Urothelium cell line (cell line): ENCODE measurements at regions not wholly inside any gene's neighbourhood (a gene's known extent, or its start where the extent isn't known, plus 50 kb on each side); places are given as distances from the start of the nearest gene placed in this dataset.
"Not testable (repeated sequence)": the region's sequence is repeated elsewhere in the genome, so short reads cannot be mapped to it uniquely, and the experiment has no call there.

Experiments used
- DNase-seq: peaks from one replicate; pipeline ENCODE4 v3.0.0; 2011; ENCODE audit warnings: low spot score, mixed read lengths
- FAIRE-seq: peaks from 2 replicates; lab custom pipeline; 2011; peaks lifted over from hg19 to GRCh38; lab: Jason Lieb, UNC

DNA sequence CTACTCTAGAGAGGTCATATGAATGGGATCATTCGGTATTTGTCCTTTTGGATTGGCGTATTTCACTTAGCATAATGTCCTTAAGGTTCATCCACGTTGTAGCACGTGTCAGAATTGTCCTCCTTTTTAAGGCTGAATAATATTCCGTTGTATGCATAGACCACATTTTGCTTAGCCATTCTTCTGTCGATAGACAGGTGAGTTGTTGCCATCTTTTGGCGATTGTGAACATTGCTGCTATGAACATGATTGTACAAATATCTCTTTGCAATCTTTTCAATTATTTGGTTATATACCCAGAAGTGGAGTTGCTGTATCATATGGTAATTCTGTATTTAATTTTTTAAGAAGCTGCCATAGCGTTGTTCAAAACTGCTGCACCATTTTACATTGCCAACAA, 52.4 kb upstream of the GOLGA8J start:
- DNase-seq (no peak), FAIRE-seq (no peak)

DNA sequence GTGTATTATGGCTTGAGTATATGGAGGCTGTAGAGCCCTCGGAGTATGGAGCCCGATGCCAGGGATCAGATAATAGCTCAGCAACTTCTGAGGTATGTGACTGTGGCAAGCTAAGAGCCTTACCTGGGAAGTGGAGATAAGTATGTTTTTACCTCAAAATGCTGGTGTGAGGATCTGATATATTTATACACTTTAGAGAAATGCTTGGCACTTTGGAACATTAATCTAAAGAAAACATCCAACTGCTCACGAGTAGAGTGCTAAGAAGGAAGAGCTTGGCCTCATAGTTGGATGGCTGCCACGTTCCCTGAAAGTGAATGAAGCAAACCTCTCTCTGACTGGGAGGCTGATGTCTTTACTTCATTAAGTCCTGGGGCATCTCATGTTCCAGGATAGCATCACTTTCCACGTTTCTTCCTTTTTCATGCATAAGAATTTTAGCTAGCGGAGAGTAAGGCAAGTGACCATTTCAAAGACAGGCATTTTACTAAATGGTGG, 58.9 kb upstream of the GOLGA8J start:
- DNase-seq (no peak), FAIRE-seq (no peak)

DNA sequence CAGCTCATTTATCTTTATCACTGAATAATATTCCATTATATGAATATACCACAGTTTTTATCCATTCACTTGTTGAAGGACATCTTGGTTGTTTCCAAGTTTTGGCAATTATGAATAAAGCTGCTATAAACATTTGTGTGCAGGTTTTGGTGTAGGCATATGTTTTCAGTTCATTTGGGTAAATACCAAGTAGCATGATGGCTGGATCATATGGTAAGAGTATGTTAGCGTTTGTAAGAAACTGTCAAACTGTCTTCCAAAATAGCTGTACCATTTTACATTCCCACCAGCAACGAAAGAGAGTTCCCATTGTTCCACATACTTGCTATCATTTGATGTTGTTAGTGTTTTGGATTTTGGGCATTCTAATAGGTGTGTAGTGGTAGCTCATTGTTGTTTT, 72.0 kb upstream of the GOLGA8J start:
- no peak for DNase-seq
- no peak for FAIRE-seq

DNA sequence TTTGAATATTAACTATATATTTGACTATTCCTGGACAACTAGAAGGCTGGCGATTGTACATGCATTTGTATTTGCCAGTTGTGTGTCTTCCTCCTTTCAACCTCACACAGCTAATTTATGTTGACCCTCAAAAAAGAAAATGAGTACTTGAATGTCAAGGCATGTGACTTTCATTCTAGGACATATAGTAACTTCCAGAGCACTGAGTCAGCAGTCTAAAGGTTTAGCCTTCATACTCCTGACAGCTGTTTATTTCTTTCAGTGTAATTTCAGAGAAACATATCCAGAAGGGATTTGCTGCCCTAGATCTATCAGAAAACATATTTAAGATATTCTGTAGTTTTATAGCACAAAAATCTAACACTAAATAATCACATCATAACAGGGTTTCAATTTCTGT, 74.6 kb upstream of the GOLGA8J start:
- DNase-seq (no peak), FAIRE-seq (no peak)

DNA sequence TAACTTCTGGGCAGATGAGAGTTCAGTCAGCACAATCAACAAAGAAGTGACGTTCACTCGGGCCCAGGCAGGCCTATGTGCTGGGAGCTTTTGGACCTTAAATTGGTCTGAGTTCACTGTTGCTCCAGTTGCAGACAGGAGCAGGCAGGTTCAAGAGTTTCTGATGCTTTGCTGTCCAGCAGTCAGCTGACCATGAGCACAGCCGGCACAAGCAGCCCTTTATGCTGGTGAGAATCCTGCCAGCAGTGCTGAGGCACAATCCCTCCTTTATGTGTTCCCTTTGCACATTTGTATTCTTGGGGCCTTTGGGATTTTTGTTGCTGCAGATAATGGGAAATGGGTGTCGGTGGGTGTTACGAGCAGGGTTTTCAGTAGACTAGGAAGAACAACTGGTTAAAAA, 81.2 kb upstream of the GOLGA8J start:
- DNase-seq (no peak), FAIRE-seq (no peak)

DNA sequence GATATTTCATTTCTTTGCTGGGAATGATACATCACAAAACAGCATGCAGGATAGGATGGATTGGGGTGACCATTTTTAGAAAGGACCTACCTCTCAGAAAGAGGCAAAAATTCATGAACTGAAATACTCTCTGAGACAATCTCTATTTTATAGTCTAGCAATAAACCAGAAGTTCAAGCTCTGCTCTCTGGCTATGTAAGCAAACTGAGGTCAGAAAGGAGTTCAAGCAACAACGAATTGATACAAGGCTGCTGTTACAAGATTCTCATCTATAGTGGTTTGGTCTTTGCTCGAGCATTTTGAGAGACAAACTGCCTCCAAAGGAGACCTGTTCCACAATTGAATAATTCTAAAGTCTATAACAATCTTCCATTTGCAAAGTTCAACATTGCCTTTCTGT, 84.7 kb upstream of the GOLGA8J start:
- DNase-seq (no peak), FAIRE-seq (no peak)

DNA sequence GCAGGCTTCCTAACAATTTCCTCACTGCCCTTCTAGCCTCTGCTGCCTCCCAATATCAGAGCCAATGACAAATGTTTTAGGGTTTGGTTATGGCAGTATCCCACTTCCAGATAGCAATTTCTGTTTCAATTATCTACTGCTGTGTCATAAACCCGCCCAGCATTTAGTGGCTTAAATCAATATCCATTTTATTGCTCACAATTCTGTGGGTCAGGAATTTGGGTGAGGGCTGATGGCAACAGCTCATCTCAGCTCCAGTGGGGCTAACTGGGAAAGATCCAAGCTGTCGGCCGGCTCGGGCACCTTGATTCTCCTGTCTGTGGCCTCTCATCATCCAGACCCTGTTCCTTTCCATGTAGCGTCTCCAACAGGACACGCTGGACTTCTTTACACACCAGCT, 85.3 kb upstream of the GOLGA8J start:
- FAIRE-seq: no peak

DNA sequence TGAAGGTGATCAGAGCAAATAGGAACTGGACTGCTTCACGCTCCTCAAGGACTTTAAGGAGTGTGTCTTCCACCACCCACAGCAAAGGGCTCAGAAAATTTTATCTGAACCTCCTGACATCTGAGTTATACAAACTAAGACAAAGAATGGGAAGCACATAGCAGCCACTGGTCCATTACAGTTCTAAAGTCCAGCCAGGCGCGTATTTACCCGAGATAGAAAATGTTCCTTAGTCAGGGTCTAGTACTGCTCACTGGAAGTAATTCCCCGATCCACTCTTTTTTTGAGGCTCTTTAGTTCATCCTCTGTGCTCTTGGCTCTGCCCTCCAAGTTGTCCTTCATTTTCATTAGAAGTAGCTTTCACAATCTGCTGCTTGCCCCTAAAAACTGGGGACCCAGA, 88.5 kb upstream of the GOLGA8J start:
- DNase-seq (no peak), FAIRE-seq (no peak)

More for the DNA sequence above, 85.3 kb upstream of the GOLGA8J start:
- no peak for DNase-seq

DNA sequence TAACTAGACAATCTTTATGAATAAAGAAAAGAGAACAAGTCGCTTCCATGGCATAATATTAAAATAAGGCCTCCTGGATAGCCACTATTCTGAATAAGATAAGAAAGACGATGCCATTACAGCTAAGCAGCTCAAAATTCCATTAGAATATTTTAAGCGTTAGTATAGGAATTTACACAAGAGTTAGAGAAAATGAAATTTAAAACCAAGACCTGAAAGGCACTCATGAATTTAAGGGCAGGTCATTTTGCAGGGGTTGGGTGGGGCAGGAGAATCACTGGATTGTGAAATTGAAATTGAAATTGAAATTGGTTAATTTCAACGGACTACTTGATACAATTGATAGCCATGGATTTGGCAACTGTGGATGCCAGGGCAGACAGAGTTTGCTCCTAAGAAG, 91.8 kb upstream of the GOLGA8J start:
- FAIRE-seq (no peak), DNase-seq (no peak)

DNA sequence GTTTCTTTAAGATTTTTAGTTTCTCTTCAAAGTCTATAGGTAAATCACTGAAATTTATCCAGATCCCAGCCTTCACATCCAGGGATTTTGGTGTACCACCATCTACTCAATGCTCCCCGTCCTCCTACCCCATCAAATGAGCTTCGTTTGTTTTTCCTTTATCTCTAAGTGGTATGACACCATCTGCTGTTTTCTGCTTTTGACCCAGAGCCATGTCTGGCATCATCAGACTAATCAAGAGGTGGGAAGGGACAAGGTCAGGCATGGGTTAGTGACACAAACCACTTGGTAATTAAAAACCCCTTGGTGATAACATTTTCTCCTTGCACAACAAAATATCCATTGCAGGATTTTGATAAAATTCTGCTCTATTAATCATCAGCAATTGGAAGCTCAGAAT, 92.7 kb upstream of the GOLGA8J start:
- FAIRE-seq: no peak
- DNase-seq: no peak

DNA sequence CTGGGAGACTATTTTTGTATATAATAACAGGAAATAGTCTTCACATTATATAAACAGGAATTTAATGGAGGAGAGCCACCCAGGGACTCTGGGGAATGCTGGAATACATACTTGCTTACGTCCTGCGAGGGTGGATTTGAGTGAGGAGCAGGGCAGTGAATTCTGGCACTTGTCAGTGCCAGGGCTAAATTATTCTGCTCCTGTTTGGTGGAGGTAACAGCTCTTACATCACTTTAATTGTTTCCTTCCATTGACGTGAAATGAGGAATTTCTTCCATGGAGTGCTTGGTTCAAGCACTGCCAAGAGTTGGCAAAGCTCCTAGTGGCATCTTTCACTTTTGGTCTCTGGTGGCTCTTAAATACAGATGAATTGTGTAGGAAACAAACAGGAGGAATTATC, 94.1 kb upstream of the GOLGA8J start:
- no peak for DNase-seq
- no peak for FAIRE-seq

DNA sequence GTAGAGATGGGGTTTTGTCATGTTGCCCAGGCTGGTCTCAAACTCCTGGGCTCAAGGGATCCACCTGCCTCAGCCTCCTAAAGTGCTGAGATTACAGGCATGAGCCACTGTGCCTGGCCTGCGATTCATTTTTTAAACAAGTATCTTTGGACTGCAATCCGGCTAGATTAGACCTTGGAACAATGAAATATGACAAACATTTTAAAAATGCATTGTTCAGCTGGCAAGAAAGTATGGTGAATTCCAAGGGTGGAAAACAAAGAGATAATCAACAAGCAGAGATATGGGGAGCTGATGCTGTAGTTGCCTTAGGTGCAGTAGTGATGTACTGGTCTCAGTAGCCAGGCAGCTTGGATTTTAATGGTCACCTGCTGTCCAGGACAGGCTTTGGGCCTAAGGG, 95.8 kb upstream of the GOLGA8J start:
- FAIRE-seq: no peak
- peak; percentile 6 for DNase-seq

DNA sequence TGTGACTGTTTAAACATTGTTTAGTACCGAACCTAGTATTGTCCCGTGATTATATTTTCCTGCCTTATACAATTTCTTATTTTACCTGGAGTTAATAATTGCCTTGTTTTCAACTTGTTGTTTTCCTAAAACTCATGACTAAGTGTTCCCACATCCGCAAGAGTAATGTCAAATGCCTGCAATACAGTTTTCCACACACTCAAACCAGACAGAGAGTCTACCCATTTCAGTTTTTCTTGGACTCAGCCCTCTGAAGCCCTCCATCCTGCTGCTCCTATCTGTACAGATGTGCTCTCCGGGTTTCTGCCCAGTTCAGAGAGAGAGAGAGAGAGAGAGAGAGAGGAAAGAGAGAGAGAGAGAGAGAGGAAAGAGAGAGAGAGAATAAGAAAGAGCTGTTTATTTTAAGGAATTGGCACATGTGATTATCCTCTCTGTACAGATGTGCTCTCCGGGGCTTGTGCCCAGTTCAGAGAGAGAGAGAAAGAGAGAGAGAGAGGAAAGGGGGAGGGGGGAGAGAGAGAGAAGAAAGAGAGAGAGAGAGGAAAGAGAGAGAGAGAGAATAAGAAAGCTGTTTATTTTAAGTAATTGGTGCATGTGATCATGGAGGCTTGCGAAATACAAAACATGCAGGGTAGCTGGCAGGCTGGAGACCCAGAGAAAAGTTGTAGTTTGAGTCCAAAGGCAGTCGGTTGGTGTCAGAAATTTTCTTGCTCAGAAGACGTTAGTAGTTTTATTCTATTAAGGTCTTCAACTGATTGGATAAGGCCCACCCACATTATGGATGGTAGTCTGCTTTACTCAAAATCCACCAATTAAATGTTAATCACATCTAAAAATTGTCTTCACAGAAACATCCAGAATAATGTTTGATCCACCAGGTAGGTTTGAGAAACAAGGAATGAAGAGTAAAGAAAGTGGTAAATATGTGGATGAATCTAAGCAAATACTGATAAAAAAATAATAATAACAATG, 104.1 kb upstream of the GOLGA8J start:
- FAIRE-seq (no peak), DNase-seq (no peak)

DNA sequence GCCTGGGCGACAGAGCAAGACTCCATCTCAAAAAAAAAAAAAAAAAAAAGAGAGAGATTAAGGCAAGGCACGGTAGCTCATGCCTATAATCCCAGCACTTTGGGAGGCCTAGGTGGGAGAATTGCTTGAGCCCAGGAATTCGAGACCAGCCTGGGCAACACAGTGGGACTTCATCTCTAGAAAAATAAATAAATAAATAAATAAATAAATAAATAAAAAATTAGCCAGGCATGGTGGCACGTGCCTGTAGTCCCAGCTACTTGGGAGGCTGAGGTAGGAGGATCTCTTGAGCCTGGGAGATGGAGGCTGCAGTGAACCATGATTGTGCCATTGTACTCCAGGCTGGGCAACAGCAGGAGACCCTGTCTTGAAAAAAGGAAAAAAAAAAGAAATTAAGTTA, 108.7 kb upstream of the GOLGA8J start:
- FAIRE-seq, DNase-seq: not testable (repeated sequence)

DNA sequence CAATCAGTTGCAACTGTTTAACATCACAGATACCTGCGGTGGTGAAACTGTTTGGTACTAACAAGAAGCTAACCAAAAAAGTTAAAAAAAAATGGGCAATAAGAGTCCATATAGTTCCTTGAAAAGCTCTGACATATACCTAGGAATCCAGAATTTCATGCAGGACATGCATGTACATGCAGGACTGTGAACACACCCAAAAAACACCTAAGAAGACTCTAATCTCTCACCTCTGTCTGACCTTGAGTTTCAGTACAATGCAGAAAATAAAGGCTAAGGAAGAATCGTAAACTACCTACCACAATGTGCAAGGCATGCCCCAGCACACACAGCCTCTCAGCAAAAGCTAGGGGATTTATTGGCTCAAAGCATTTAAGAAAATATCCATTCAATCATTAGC, 110.7 kb upstream of the GOLGA8J start:
- FAIRE-seq (no peak), DNase-seq (no peak)

DNA sequence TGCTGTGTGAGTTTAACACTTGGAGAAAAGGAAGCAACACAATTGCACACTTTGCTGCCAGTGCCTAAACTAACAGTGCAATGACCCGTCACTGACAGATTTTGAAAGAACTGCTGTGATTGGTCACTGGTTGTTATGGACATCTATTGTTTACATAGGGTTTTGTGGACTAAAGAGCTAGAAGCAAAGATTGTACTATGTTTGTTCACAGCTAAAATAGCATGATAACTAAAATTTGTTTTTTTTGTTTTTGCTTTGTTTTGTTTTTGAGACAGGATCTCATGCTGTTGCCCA, 112.4 kb upstream of the GOLGA8J start:
- DNase-seq: no peak
- FAIRE-seq: no peak

DNA sequence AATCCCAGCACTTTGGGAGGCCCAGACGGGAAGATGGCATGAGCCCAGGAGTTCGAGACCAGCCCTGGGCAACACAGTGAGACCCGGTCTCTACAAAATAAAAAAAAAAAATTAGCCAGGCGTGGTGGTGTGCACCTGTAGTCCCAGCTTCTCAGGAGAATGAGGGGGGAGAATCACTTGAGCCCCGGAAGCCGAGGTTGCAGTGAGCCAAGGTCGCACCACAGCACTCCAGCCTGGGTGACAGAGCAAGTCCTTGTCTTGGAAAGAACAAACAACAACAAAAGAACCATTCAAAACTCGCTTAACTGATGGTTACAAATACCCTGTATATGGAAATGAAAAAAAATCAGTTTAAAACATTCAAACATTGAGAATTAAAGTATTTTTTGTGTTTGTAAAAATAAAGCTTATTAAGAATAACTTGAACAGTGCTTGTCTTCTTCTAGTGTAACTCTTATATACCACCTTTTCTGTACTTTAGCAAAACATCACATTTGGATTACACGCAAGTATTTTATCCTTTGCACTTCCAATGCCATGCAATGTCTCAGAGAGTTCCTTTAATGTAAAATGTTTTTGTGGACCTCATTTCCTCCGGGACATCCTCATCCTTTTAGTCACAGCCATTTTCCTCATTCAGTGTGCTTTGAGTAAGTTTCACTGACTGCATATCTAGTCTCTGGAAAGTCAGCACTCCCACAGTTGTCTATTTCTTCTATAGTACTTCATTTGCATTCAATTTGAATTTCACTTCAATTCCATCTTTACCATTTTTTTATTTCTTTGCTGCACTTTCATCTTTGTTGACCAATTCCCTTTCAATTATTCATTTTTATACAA, 113.0 kb upstream of the GOLGA8J start:
- FAIRE-seq (no peak), DNase-seq (no peak)

DNA sequence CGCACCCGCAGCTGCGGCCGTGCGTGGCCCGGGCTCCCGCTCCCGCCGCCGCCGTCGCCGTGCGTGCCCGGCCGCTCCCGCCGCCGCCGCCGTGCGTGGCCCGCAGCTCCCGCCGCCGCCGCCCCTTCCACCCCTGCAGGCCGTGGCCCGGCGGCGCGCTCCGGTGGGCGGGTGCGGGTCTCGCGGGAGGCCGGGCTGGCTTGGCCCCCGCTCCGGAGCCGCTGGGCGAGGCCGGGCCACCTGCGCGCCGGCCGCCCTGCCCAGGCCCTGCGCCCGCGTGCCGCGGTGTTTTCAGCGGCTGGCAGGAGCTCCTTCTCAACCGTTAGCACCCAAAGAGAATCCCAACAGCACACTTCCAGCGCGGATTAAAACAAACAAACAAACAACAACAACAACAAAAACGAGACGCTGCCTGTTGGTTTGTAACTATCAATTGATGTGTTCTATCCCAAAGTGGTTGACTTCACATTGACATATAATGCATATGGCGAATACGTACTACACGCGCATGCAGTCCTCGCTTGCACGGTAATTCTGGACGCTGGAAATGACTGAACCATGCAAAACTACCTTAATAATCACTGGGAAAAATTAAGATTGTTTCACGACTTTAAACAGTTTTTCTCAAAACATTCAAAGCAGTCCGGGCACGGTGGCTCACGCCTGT, 113.7 kb upstream of the GOLGA8J start:
- DNase-seq (no peak), FAIRE-seq (no peak)

DNA sequence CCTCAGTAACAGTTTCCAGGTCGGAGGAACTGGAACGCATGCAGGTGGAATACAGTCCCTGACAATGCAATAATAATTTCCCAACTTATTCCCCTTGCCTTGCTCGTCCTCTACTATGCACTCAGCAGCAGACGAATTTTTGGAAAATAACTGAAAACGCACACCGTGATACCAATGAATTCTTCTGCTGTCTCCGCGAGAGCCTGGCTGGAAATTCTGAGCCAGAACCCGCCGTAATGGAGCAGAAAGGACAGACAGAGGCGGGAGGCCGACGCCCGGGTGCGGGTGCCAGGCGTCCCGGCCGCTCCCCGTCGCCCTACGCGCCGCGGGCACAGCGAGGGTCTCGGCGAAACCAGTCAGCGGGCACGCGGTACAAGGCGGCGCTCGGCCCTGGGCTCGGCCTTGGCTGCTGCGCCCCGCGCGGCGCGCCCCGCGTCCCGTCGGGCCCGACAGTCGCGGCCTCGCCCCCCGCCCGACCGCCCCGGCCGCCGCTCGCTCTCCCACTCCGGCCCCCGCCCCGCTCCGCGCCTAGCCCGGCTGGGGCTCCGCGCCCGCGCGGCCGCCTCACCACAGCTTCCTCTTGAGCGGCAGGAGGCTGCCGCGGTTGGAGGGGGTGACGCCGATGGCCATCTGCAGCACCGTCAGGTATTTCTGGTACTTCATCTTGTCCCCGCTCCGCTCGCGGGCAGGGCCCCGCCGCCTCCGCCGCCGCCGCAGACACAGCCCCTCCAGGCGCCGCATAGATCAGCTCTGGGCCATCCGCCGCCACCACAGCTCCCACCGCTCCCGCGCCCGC, 114.5 kb upstream of the GOLGA8J start:
- no peak for FAIRE-seq
- no peak for DNase-seq

DNA sequence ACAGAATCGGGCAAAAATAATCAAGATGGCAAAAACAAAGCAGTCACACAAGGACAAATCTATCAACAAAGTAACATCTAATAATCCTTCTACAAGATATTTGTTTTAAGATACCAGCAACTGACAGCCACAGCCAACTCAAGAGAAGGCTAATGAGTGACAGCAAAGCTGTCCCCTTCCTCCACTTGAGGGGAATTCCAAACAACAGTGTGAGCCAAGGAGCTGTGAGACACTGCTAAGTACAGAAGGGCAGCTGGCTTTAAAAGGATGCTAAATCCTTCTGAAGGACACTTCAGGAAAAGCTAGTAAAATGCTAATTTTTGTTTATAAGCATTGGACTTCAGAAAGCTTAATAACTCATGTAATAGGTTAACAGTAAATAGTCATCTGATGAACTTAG, 120.3 kb upstream of the GOLGA8J start:
- DNase-seq: no peak
- no peak for FAIRE-seq
